ENCODE measurements at regions not wholly inside any gene's neighbourhood (a gene's known extent, or its start where the extent isn't known, plus 50 kb on each side); places are given as distances from the start of the nearest gene placed in this dataset.

GRCh38 chr20:22880277-22880676, 154.8 kb upstream of the SSTR4 start:
- TF ChIP-seq CTCF (IDR thresholded peaks at IDR 0.05; ENCODE audit: low read depth, low read length, missing input control), result no peak
- TF ChIP-seq JUND (IDR thresholded peaks at IDR 0.05), result no peak
